ENCODE measurements at regions not wholly inside any gene's neighbourhood (a gene's known extent, or its start where the extent isn't known, plus 50 kb on each side); places are given as distances from the start of the nearest gene placed in this dataset.
"Not testable (repeated sequence)": the region's sequence is repeated elsewhere in the genome, so short reads cannot be mapped to it uniquely, and the experiment has no call there.

GRCh38 chr15:28459279-28459678 is 73.5 kb downstream of the GOLGA8G start:
- no peak for DNase-seq

DNA sequence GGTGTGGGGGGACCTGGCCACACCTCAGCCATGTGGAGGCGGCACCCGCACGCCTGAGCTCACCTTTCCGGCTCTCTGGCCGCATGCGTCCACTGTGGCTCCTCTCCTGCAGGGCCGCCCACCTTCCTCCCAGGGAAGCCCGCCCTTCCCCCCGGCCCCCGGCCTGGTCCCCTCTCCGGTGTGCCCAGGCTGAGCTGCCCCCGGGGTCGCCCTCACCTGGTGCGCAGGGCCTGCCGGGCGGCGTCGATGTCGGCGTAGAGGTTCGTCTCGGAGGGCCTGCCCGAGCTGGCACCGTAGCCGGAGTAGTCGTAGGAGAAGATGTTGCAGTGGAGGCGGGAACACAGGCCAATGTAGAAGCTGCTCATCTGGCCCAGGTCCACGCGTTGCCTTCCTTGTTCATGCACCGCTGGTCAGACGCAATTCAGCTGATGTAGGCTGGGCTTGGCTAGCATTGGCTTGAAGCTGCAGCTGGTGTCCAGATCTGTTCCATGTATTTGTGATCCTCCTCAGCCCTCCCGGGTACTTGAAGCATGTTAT is 75.3 kb downstream of the GOLGA8G start:
- peak; percentile 26 for DNase-seq

DNA sequence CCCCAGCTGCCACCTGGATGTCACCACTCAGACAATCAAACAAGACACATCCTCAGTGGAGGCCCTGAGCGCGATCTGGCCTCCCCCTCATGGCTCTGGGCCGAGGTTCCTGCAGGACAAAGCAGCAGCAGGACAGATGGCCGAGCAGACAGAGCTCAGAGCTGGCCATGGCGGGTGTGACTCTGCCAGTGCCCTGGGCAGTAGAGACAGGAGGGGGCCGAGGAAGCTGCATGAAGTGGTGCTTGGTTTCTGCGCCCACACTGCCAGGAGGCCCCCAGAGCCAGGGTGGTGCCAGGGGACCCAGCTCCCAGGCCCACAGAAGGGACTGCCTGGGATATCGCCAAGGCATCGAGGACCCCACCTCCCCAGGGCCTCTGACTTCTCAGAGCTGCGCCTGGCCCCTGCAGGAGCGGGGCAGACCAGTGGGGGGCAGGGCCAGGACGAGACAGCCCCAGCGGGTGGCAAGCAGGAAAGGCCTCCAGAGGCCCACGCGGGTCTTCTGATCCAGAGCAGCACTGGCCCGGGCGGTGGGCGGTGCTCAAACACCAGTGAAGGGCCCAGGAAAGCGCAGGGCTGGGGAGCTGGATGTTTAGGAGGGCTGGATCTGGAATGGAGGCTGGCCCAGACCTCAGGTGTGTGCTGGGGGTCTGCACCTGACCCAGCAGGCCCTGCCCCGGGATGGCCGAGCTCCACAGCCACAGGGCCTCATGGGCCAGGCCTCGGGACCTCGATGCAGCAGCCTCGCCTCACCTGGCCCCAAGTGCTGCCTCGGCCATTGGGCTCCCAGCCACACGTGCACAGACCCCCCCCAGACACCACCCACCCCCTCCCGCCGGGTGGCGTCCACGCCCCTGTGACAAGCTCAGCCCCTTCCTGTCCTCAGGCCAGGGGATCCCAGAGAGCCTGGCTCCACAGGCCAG is 76.0 kb downstream of the GOLGA8G start:
- DNase-seq = peak; percentile 24

- DNase-seq = peak; percentile 24
Measured at GRCh38 chr15:28455537-28456475, 77.0 kb downstream of the GOLGA8G start.

- not testable (repeated sequence) for DNase-seq
Measured at GRCh38 chr15:28454751-28455220, 76.3 kb downstream of the GOLGA8F start.
